ENCODE measurements at regions not wholly inside any gene's neighbourhood (a gene's known extent, or its start where the extent isn't known, plus 50 kb on each side); places are given as distances from the start of the nearest gene placed in this dataset.

- no peak for TF ChIP-seq CTCF (conservative IDR thresholded peaks at IDR 0.05; ENCODE audit: low read depth, low read length)
- TF ChIP-seq EZH2phosphoT487 (IDR thresholded peaks at IDR 0.05; ENCODE audit: borderline replicate concordance, low read length), result no peak
- TF ChIP-seq EZH2 (IDR thresholded peaks at IDR 0.05; ENCODE audit: low read length, unreplicated experiment), result no peak
Observed at GRCh38 chr2:129893244-129893643, 86.2 kb upstream of the RAB6C start.
